ENCODE measurements at regions not wholly inside any gene's neighbourhood (a gene's known extent, or its start where the extent isn't known, plus 50 kb on each side); places are given as distances from the start of the nearest gene placed in this dataset.

DNA sequence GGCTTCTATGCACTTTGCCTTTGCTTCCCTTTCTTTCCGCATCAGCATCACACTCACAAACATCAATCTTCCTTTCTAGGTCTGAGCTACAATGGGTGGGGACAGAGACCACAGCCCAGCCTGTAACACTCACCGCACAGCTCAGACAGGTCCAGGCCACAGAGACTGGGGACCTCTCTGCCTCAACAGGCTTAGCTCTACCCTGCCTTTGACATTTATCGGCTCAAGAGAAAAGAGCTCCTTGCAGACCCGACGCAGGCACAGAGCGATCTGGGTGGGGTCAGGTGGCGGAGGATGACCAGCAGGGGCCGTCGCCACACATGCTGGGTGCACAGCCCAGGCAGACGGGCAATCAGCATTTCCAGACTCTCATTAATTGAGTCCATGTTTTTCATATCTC, 837.3 kb downstream of the TBC1D22A start:
- no peak overlapping the region for H3K27ac ChIP-seq (ENCODE audit: low read depth in 2 of 2, low read length in 2 of 2)
- no peak overlapping the region for H3K4me3 ChIP-seq (ENCODE audit: low read length in 2 of 2)
- no peaks in the 10 kb centered on the region for H3K27me3 ChIP-seq (ENCODE audit: control insufficient read depth in 2 of 2, insufficient read depth in 2 of 2, low read length in 2 of 2)
- no peak overlapping the region for H3K9ac ChIP-seq (ENCODE audit: low read depth in 1 of 2, low read length in 2 of 2)
- no peaks in the 10 kb centered on the region for H3K9me3 ChIP-seq (ENCODE audit: control insufficient read depth in 2 of 2, low read length in 2 of 2)
- no peaks in the 10 kb centered on the region for H3K4me1 ChIP-seq (ENCODE audit: control insufficient read depth in 2 of 2, insufficient read depth in 2 of 2, low read length in 2 of 2)
- no peaks in the 10 kb centered on the region for H3K36me3 ChIP-seq (ENCODE audit: control insufficient read depth in 2 of 2, insufficient read depth in 2 of 2, low read length in 2 of 2)

DNA sequence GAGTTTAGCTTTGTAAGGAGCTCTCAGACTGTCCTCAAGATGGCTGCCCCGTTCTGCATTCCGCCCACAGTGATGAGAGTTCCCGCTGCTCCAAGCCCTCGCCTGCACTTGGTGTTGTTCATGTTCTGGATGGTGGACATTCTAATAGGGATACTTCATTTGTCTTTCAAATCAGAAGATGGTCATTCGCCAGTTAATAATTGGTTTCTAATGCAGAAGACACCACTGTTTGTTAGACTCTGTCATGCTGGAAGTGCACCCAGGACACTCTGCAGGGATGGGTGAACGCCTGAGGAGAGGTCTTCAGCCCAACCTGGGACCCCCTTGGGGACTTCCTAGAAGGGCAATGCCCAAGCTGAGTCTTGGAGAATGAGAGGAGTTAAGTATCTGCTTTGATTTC, 836.4 kb downstream of the TBC1D22A start:
- no peak overlapping the region for H3K27ac ChIP-seq (ENCODE audit: low read depth in 2 of 2, low read length in 2 of 2)
- no peak overlapping the region for H3K4me3 ChIP-seq (ENCODE audit: low read length in 2 of 2)
- H3K36me3 ChIP-seq (ENCODE audit: control insufficient read depth in 2 of 2, insufficient read depth in 2 of 2, low read length in 2 of 2): no peaks in the 10 kb centered on the region
- no peaks in the 10 kb centered on the region for H3K27me3 ChIP-seq (ENCODE audit: control insufficient read depth in 2 of 2, insufficient read depth in 2 of 2, low read length in 2 of 2)
- no peaks in the 10 kb centered on the region for H3K9me3 ChIP-seq (ENCODE audit: control insufficient read depth in 2 of 2, low read length in 2 of 2)
- H3K9ac ChIP-seq (ENCODE audit: low read depth in 1 of 2, low read length in 2 of 2): no peak overlapping the region
- H3K4me1 ChIP-seq (ENCODE audit: control insufficient read depth in 2 of 2, insufficient read depth in 2 of 2, low read length in 2 of 2): no peaks in the 10 kb centered on the region

DNA sequence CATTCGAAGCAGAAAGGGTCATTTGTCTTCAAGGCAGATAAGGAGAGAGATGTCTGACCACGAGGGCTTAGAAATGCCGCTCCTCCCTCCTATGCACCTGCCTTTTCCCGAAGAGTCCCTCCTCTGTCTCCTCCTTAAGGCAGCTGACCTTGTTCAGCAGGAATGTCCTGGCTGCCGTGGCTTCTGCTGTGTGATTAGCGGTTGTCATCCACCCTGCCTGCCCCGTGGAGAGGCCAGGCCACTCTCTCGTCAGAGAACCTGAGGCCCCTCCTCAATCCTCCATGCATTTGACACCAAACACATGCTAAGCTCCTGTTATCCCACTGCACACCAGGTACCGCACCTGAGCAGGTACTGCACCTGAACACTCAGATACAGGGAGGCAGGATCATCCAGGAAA, 834.6 kb downstream of the TBC1D22A start:
- H3K4me3 ChIP-seq (ENCODE audit: low read length in 2 of 2): no peak overlapping the region
- H3K27ac ChIP-seq (ENCODE audit: low read depth in 2 of 2, low read length in 2 of 2): no peak overlapping the region
- H3K9ac ChIP-seq (ENCODE audit: low read depth in 1 of 2, low read length in 2 of 2): no peak overlapping the region
- no peaks in the 10 kb centered on the region for H3K27me3 ChIP-seq (ENCODE audit: control insufficient read depth in 2 of 2, insufficient read depth in 2 of 2, low read length in 2 of 2)
- no peaks in the 10 kb centered on the region for H3K9me3 ChIP-seq (ENCODE audit: control insufficient read depth in 2 of 2, low read length in 2 of 2)
- no peaks in the 10 kb centered on the region for H3K4me1 ChIP-seq (ENCODE audit: control insufficient read depth in 2 of 2, insufficient read depth in 2 of 2, low read length in 2 of 2)
- H3K36me3 ChIP-seq (ENCODE audit: control insufficient read depth in 2 of 2, insufficient read depth in 2 of 2, low read length in 2 of 2): no peaks in the 10 kb centered on the region

DNA sequence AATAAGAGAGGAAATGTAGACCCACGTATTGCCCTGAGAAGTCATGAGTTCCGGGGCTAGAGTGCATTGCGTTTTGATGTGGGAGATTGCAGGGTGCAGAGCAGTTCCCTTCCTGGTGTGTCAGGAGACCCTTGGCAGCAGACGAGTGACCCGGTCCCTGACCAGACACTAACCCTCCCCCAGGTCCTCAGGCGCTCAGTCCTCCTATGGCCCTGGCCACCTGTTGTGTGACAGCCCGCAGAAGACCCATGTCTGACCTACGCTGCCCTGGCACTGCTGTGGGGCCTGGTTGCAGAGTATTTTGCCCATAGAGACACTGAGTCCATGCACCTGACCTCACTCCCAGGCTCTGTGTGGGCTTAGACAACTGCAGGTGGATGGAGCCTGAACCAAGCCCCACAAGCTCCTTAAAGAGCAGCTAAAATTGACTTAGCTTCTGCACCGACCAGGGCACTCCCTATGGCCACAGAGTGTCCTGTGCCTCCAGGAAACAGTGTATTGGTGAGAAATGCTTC, 833.8 kb downstream of the TBC1D22A start:
- Histone ChIP-seq H3K27ac (ENCODE audit: low read depth in 2 of 2, low read length in 2 of 2) (no peak overlapping the region), H3K4me1 (ENCODE audit: control insufficient read depth in 2 of 2, insufficient read depth in 2 of 2, low read length in 2 of 2) (no peaks in the 10 kb centered on the region), H3K27me3 (ENCODE audit: control insufficient read depth in 2 of 2, insufficient read depth in 2 of 2, low read length in 2 of 2) (no peaks in the 10 kb centered on the region)

DNA sequence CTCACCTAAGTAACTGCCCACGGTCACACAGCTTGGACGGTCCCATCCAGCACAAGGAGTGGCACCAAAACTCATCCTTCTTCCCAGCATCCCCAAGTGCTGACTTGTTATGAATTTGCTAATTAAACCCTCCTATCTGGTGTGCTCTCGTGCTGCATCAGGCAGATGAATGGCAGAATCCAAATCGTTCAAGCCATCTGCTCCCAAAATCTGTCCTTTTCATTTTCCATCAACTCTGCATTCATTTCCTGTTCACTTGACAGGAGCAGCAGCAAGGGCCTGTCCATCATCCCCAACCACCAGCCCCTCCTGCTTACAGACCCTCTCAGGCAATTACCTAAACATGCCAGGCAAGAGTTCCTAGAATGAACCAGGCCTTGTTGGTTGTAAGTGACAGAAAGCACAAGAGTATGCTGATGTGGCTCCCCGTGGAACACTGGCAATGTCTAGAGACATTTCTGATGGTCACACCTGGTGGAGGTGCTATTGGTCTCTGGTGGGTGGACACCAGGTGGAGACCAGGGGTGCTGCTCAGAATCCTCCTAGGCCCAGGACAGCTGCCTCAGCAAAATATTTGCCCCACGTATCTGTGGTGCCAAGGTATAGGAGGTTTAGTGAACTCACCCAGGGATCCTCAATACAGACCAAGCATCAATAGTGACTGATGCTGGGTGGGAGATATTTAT, 832.5 kb downstream of the TBC1D22A start:
- Histone ChIP-seq H3K27ac (ENCODE audit: low read depth in 2 of 2, low read length in 2 of 2) (no peak overlapping the region), H3K4me3 (ENCODE audit: low read length in 2 of 2) (no peak overlapping the region), H3K9me3 (ENCODE audit: control insufficient read depth in 2 of 2, low read length in 2 of 2) (no peaks in the 10 kb centered on the region), H3K27me3 (ENCODE audit: control insufficient read depth in 2 of 2, insufficient read depth in 2 of 2, low read length in 2 of 2) (no peaks in the 10 kb centered on the region), H3K4me1 (ENCODE audit: control insufficient read depth in 2 of 2, insufficient read depth in 2 of 2, low read length in 2 of 2) (no peaks in the 10 kb centered on the region), H3K36me3 (ENCODE audit: control insufficient read depth in 2 of 2, insufficient read depth in 2 of 2, low read length in 2 of 2) (no peaks in the 10 kb centered on the region), H3K9ac (ENCODE audit: low read depth in 1 of 2, low read length in 2 of 2) (no peak overlapping the region)

More for the DNA sequence above, 833.8 kb downstream of the TBC1D22A start:
- no peak overlapping the region for H3K4me3 ChIP-seq (ENCODE audit: low read length in 2 of 2)
- H3K9me3 ChIP-seq (ENCODE audit: control insufficient read depth in 2 of 2, low read length in 2 of 2): no peaks in the 10 kb centered on the region
- no peaks in the 10 kb centered on the region for H3K36me3 ChIP-seq (ENCODE audit: control insufficient read depth in 2 of 2, insufficient read depth in 2 of 2, low read length in 2 of 2)
- H3K9ac ChIP-seq (ENCODE audit: low read depth in 1 of 2, low read length in 2 of 2): no peak overlapping the region

DNA sequence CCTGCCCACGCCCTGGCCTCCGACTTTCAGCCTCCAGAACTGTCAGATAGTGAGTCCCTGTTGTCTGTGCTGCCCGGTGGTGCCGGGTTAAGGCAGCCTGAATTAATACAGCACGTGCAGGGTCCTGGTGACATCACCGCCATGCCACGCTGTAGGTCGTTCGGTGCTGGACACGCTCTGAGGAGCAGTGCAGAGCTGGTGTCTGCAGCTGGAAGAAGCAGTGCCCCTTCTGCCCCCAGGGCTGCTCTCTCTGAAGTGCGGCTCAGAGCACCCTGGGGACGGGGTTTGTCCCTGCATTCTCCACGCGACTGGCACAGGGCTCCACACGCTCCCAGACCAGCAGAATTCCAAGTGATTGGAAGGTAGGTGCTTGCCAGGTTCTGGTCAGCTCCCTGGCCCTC, 831.5 kb downstream of the TBC1D22A start:
- Histone ChIP-seq H3K9ac (ENCODE audit: low read depth in 1 of 2, low read length in 2 of 2) (no peak overlapping the region), H3K4me3 (ENCODE audit: low read length in 2 of 2) (no peak overlapping the region), H3K27ac (ENCODE audit: low read depth in 2 of 2, low read length in 2 of 2) (no peak overlapping the region), H3K4me1 (ENCODE audit: control insufficient read depth in 2 of 2, insufficient read depth in 2 of 2, low read length in 2 of 2) (no peaks in the 10 kb centered on the region), H3K36me3 (ENCODE audit: control insufficient read depth in 2 of 2, insufficient read depth in 2 of 2, low read length in 2 of 2) (no peaks in the 10 kb centered on the region), H3K9me3 (ENCODE audit: control insufficient read depth in 2 of 2, low read length in 2 of 2) (no peaks in the 10 kb centered on the region), H3K27me3 (ENCODE audit: control insufficient read depth in 2 of 2, insufficient read depth in 2 of 2, low read length in 2 of 2) (peaks cover 0 to 3% of the 10 kb centered on the region in 2 donors)

DNA sequence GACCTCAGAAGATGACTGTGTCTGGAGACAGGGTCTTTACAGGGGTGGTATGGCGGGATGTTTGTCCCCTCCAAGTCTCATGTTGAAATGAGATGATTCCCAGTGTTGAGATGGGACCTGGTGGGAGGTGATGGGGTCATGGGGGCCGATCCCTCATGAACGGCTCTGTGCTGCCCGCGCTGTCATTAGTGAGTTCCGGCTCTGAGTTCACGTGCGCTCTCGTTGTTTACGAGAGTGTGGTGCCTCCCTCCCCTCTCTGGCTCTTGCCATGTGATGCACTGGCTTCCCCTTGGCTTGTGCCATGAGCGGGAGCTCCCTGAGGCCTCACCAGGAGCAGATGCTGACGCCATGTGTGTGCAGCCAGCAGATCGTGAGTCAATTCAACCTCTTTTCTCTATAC, 830.8 kb downstream of the TBC1D22A start:
- Histone ChIP-seq H3K4me1 (ENCODE audit: control insufficient read depth in 2 of 2, insufficient read depth in 2 of 2, low read length in 2 of 2) (no peaks in the 10 kb centered on the region), H3K9ac (ENCODE audit: low read depth in 1 of 2, low read length in 2 of 2) (no peak overlapping the region), H3K4me3 (ENCODE audit: low read length in 2 of 2) (no peak overlapping the region), H3K27me3 (ENCODE audit: control insufficient read depth in 2 of 2, insufficient read depth in 2 of 2, low read length in 2 of 2) (peaks cover 0 to 3% of the 10 kb centered on the region in 2 donors), H3K9me3 (ENCODE audit: control insufficient read depth in 2 of 2, low read length in 2 of 2) (no peaks in the 10 kb centered on the region), H3K36me3 (ENCODE audit: control insufficient read depth in 2 of 2, insufficient read depth in 2 of 2, low read length in 2 of 2) (no peaks in the 10 kb centered on the region), H3K27ac (ENCODE audit: low read depth in 2 of 2, low read length in 2 of 2) (no peak overlapping the region)

DNA sequence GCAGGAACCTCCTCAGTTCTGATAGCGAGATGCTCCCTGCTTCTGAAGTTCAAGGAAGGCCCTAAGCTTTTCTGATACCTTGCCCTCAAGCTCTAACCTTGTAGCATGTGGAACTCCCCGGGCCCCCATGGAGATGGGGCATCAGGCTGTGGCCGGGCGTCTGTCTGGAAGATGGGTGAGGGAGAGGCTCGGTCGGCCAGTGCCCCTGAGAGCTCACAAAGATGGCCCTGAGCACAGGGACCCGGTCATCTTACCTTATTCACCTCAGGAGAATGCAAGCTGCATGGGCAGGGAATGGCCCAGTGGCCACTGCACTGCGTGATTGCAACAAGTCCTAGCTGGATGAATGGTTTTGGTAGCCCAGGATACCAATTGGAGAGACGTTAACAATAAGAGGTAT, 830.3 kb downstream of the TBC1D22A start:
- H3K9ac ChIP-seq (ENCODE audit: low read depth in 1 of 2, low read length in 2 of 2): no peak overlapping the region
- H3K27ac ChIP-seq (ENCODE audit: low read depth in 2 of 2, low read length in 2 of 2): no peak overlapping the region
- H3K4me1 ChIP-seq (ENCODE audit: control insufficient read depth in 2 of 2, insufficient read depth in 2 of 2, low read length in 2 of 2): no peaks in the 10 kb centered on the region
- H3K9me3 ChIP-seq (ENCODE audit: control insufficient read depth in 2 of 2, low read length in 2 of 2): no peaks in the 10 kb centered on the region
- no peak overlapping the region for H3K4me3 ChIP-seq (ENCODE audit: low read length in 2 of 2)
- peaks cover 0 to 3% of the 10 kb centered on the region in 2 donors for H3K27me3 ChIP-seq (ENCODE audit: control insufficient read depth in 2 of 2, insufficient read depth in 2 of 2, low read length in 2 of 2)
- no peaks in the 10 kb centered on the region for H3K36me3 ChIP-seq (ENCODE audit: control insufficient read depth in 2 of 2, insufficient read depth in 2 of 2, low read length in 2 of 2)

DNA sequence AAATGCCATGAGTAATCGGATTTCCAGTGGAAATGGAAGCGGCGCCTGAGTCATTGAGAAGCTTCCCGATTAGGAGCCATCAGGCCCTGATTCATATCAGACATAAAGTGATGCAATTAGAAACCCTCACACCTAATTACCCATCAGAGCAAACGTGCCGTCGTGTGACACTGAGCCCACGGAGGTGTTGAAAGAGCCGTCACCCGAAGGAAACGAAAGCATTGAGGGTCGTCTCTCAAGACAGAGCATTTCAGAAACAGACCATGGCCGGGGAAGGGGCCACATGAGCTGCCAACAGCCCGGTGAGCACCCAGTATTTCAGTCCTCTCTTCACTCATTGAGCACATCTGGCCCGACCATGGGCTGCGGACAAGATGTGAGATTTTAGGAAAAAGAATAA, 829.3 kb downstream of the TBC1D22A start:
- no peak overlapping the region for H3K4me3 ChIP-seq (ENCODE audit: low read length in 2 of 2)
- no peaks in the 10 kb centered on the region for H3K36me3 ChIP-seq (ENCODE audit: control insufficient read depth in 2 of 2, insufficient read depth in 2 of 2, low read length in 2 of 2)
- H3K27me3 ChIP-seq (ENCODE audit: control insufficient read depth in 2 of 2, insufficient read depth in 2 of 2, low read length in 2 of 2): peaks cover 0 to 3% of the 10 kb centered on the region in 2 donors

DNA sequence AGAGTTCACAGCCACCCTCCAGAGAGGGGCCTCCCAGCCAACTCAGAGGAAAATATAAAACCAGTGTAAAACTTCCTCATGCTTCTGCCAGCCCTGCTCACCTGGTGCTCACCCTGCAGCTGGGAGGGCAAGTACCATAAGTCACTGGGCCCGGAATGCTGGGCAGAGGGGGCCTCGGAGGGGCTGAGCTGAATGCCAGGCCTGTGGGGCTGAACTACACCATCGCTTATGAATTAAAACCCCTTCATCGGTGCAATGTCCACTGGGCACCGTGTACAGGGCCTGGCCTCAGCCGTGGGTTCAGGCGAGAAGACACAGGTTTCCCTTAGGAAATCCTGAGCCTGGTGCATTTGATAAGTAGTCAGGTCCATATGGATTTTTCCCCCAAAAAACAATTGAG, 828.6 kb downstream of the TBC1D22A start:
- H3K27me3 ChIP-seq (ENCODE audit: control insufficient read depth in 2 of 2, insufficient read depth in 2 of 2, low read length in 2 of 2): peaks cover 0 to 3% of the 10 kb centered on the region in 2 donors
- H3K27ac ChIP-seq (ENCODE audit: low read depth in 2 of 2, low read length in 2 of 2): no peak overlapping the region
- no peak overlapping the region for H3K9ac ChIP-seq (ENCODE audit: low read depth in 1 of 2, low read length in 2 of 2)
- no peak overlapping the region for H3K4me3 ChIP-seq (ENCODE audit: low read length in 2 of 2)
- no peaks in the 10 kb centered on the region for H3K9me3 ChIP-seq (ENCODE audit: control insufficient read depth in 2 of 2, low read length in 2 of 2)
- H3K36me3 ChIP-seq (ENCODE audit: control insufficient read depth in 2 of 2, insufficient read depth in 2 of 2, low read length in 2 of 2): no peaks in the 10 kb centered on the region
- no peaks in the 10 kb centered on the region for H3K4me1 ChIP-seq (ENCODE audit: control insufficient read depth in 2 of 2, insufficient read depth in 2 of 2, low read length in 2 of 2)

More for the DNA sequence above, 829.3 kb downstream of the TBC1D22A start:
- H3K9me3 ChIP-seq (ENCODE audit: control insufficient read depth in 2 of 2, low read length in 2 of 2): no peaks in the 10 kb centered on the region
- no peaks in the 10 kb centered on the region for H3K4me1 ChIP-seq (ENCODE audit: control insufficient read depth in 2 of 2, insufficient read depth in 2 of 2, low read length in 2 of 2)
- H3K9ac ChIP-seq (ENCODE audit: low read depth in 1 of 2, low read length in 2 of 2): no peak overlapping the region
- no peak overlapping the region for H3K27ac ChIP-seq (ENCODE audit: low read depth in 2 of 2, low read length in 2 of 2)
